Sigmoid colon (tissue), 4 donors: ENCODE measurements at regions not wholly inside any gene's neighbourhood (a gene's known extent, or its start where the extent isn't known, plus 50 kb on each side); places are given as distances from the start of the nearest gene placed in this dataset.

Experiments used
- CTCF ChIP-seq, 4 experiments: fragments of 450-650 bp in 3 of 4; fragments of 200-600 bp in 1 of 4; IDR thresholded peaks; one replicate each; pipeline ENCODE4 v1.5.1; 2016 to 2019; ENCODE audit warnings: antibody characterized with exemption in 4 of 4, mild to moderate bottlenecking in 3 of 4, moderate library complexity in 2 of 4
- EP300 ChIP-seq, 4 donors: sonication (generic); formaldehyde crosslinking; IDR thresholded peaks; one replicate each; pipeline ENCODE4 v1.6.1; 2017; ENCODE audit warnings: antibody characterized with exemption in 4 of 4
- POLR2A ChIP-seq, 2 donors: fragments of 450-650 bp; IDR thresholded peaks; one replicate each; pipeline ENCODE4 v1.6.1; 2016; ENCODE audit warnings: antibody characterized with exemption in 2 of 2, mild to moderate bottlenecking in 2 of 2, moderate library complexity in 2 of 2
- POLR2AphosphoS5 ChIP-seq, 4 donors: sonication (generic); formaldehyde crosslinking; IDR thresholded peaks; one replicate each; pipeline ENCODE4 v1.6.1; 2017; ENCODE audit warnings: antibody characterized with exemption in 4 of 4

GRCh38 chr6:132052096-132052495 is 100.9 kb upstream of the CCN2 start:
- TF ChIP-seq CTCF (IDR thresholded peaks at IDR 0.05) (no peak), POLR2A (IDR thresholded peaks at IDR 0.05) (no peak), POLR2AphosphoS5 (IDR thresholded peaks at IDR 0.05) (no peak), EP300 (IDR thresholded peaks at IDR 0.05) (no peak)
